ENCODE measurements at regions not wholly inside any gene's neighbourhood (a gene's known extent, or its start where the extent isn't known, plus 50 kb on each side); places are given as distances from the start of the nearest gene placed in this dataset.
A peak's percentile ranks its signal among the peaks of the same experiment; 100 is the strongest.

DNA sequence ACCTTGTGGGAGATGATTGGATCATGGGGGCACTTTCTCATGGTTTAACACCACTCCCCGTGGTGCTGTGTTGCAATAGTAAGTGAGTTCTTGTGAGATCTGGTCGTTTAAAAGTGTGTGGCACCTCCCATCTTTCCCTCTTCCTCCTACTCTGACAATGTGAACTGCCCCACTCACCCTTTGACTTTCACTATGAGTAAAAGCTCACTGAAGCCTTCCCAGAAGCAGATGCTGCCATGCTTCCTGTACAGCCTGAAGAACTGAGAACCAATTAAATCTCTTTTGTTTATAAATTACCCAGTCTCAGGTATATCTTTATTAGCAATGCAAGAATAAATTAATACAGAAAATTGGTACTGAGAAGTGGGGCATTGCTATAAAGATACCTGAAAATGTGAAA, 509.6 kb upstream of the CT83 start:
- H3K9me3 ChIP-seq (ENCODE audit: insufficient read depth, low read depth, low read length): no peaks in the 10 kb centered on the region
- H3K4ac ChIP-seq (ENCODE audit: low read depth, low read length): no peak overlapping the region
- whole genome bisulfite sequencing (ENCODE audit: extremely low coverage, insufficient coverage, insufficient read length): no CpG with 5 or more reads among the region's 2 CpGs
- H3K9ac ChIP-seq (ENCODE audit: low read length): no peak overlapping the region
- H2AK5ac ChIP-seq (ENCODE audit: low read length): no peak overlapping the region
- H3K4me1 ChIP-seq (ENCODE audit: control insufficient read depth in 1 of 2, insufficient read depth in 2 of 2, low read length in 2 of 2): no peaks in the 10 kb centered on the region
- H3K14ac ChIP-seq (ENCODE audit: low read length): no peak overlapping the region
- H3K36me3 ChIP-seq (ENCODE audit: control insufficient read depth in 1 of 2, insufficient read depth in 2 of 2, low read length in 2 of 2): no peaks in the 10 kb centered on the region
- H3K79me2 ChIP-seq (ENCODE audit: control insufficient read depth, insufficient read depth, low read length, poor library complexity): no peaks in the 10 kb centered on the region
- H4K12ac ChIP-seq (ENCODE audit: low read depth, low read length): no peak overlapping the region
- H2BK5ac ChIP-seq (ENCODE audit: low read depth, low read length, poor library complexity): no peak overlapping the region
- no peak overlapping the region for H2BK12ac ChIP-seq (ENCODE audit: low read length)
- H3K4me3 ChIP-seq (ENCODE audit: low read depth, low read length): no peak overlapping the region
- H3K18ac ChIP-seq (ENCODE audit: low read length): no peak overlapping the region
- no peak overlapping the region for H2BK120ac ChIP-seq (ENCODE audit: insufficient read depth, low read length, poor library complexity)
- H2AFZ ChIP-seq (ENCODE audit: insufficient read depth, low read length, poor library complexity): no peak overlapping the region
- DNase-seq: no peak
- no peak overlapping the region for H4K91ac ChIP-seq (ENCODE audit: low read depth, low read length)
- H3K23ac ChIP-seq (ENCODE audit: low read length): no peak overlapping the region
- no peak overlapping the region for H3K27ac ChIP-seq (ENCODE audit: low read depth, low read length)
- H3K4me2 ChIP-seq (ENCODE audit: low read length): no peak overlapping the region
- no peak overlapping the region for H4K8ac ChIP-seq (ENCODE audit: low read depth, low read length)
- no peaks in the 10 kb centered on the region for H3K27me3 ChIP-seq (ENCODE audit: insufficient read depth, low read length)
- no peaks in the 10 kb centered on the region for H3K79me1 ChIP-seq (ENCODE audit: low read length)

- H3K4ac ChIP-seq (ENCODE audit: low read depth, low read length): no peak overlapping the region
- no peak overlapping the region for H3K27ac ChIP-seq (ENCODE audit: low read depth, low read length)
- H3K4me3 ChIP-seq (ENCODE audit: low read depth, low read length): no peak overlapping the region
- H3K79me1 ChIP-seq (ENCODE audit: low read length): no peaks in the 10 kb centered on the region
- no peak overlapping the region for H3K4me2 ChIP-seq (ENCODE audit: low read length)
- H3K4me1 ChIP-seq (ENCODE audit: control insufficient read depth in 1 of 2, insufficient read depth in 2 of 2, low read length in 2 of 2): no peaks in the 10 kb centered on the region
- no peaks in the 10 kb centered on the region for H3K9me3 ChIP-seq (ENCODE audit: insufficient read depth, low read depth, low read length)
- no peaks in the 10 kb centered on the region for H3K27me3 ChIP-seq (ENCODE audit: insufficient read depth, low read length)
- H3K23ac ChIP-seq (ENCODE audit: low read length): no peak overlapping the region
- no peak overlapping the region for H4K91ac ChIP-seq (ENCODE audit: low read depth, low read length)
- peak in 1 of 2 donors; percentile 29 for DNase-seq
- H4K12ac ChIP-seq (ENCODE audit: low read depth, low read length): no peak overlapping the region
- no peak overlapping the region for H2AK5ac ChIP-seq (ENCODE audit: low read length)
- H3K36me3 ChIP-seq (ENCODE audit: control insufficient read depth in 1 of 2, insufficient read depth in 2 of 2, low read length in 2 of 2): no peaks in the 10 kb centered on the region
- H4K8ac ChIP-seq (ENCODE audit: low read depth, low read length): peak overlapping the region; percentile 10
- no CpG with 5 or more reads among the region's 7 CpGs for WGBS (ENCODE audit: extremely low coverage, insufficient coverage, insufficient read length)
- no peak overlapping the region for H2BK5ac ChIP-seq (ENCODE audit: low read depth, low read length, poor library complexity)
- H3K18ac ChIP-seq (ENCODE audit: low read length): no peak overlapping the region
- no peak overlapping the region for H3K14ac ChIP-seq (ENCODE audit: low read length)
- H2BK12ac ChIP-seq (ENCODE audit: low read length): no peak overlapping the region
- H3K79me2 ChIP-seq (ENCODE audit: control insufficient read depth, insufficient read depth, low read length, poor library complexity): no peaks in the 10 kb centered on the region
- H3K9ac ChIP-seq (ENCODE audit: low read length): no peak overlapping the region
- no peak overlapping the region for H2BK120ac ChIP-seq (ENCODE audit: insufficient read depth, low read length, poor library complexity)
- H2AFZ ChIP-seq (ENCODE audit: insufficient read depth, low read length, poor library complexity): no peak overlapping the region
Measured at GRCh38 chrX:116961872-116962582, 499.3 kb upstream of the CT83 start.

- Histone ChIP-seq H2BK5ac (ENCODE audit: low read depth, low read length, poor library complexity) (no peak overlapping the region), H2BK120ac (ENCODE audit: insufficient read depth, low read length, poor library complexity) (no peak overlapping the region), H4K12ac (ENCODE audit: low read depth, low read length) (no peak overlapping the region), H3K18ac (ENCODE audit: low read length) (no peak overlapping the region), H3K79me2 (ENCODE audit: control insufficient read depth, insufficient read depth, low read length, poor library complexity) (no peaks in the 10 kb centered on the region), H3K36me3 (ENCODE audit: control insufficient read depth in 1 of 2, insufficient read depth in 2 of 2, low read length in 2 of 2) (no peaks in the 10 kb centered on the region), H3K4me1 (ENCODE audit: control insufficient read depth in 1 of 2, insufficient read depth in 2 of 2, low read length in 2 of 2) (no peaks in the 10 kb centered on the region), H3K4me2 (ENCODE audit: low read length) (no peak overlapping the region), H4K91ac (ENCODE audit: low read depth, low read length) (no peak overlapping the region), H3K79me1 (ENCODE audit: low read length) (no peaks in the 10 kb centered on the region), H3K14ac (ENCODE audit: low read length) (no peak overlapping the region), H3K4me3 (ENCODE audit: low read depth, low read length) (no peak overlapping the region), H3K27ac (ENCODE audit: low read depth, low read length) (no peak overlapping the region), H3K27me3 (ENCODE audit: insufficient read depth, low read length) (no peaks in the 10 kb centered on the region), H3K9me3 (ENCODE audit: insufficient read depth, low read depth, low read length) (no peaks in the 10 kb centered on the region), H2BK12ac (ENCODE audit: low read length) (no peak overlapping the region), H3K4ac (ENCODE audit: low read depth, low read length) (no peak overlapping the region), H3K9ac (ENCODE audit: low read length) (no peak overlapping the region), H2AK5ac (ENCODE audit: low read length) (no peak overlapping the region), H4K8ac (ENCODE audit: low read depth, low read length) (no peak overlapping the region), H2AFZ (ENCODE audit: insufficient read depth, low read length, poor library complexity) (no peak overlapping the region), H3K23ac (ENCODE audit: low read length) (no peak overlapping the region)
- no CpG with 5 or more reads among the region's 6 CpGs for WGBS (ENCODE audit: extremely low coverage, insufficient coverage, insufficient read length)
- DNase-seq: no peak
Measured at GRCh38 chrX:116930311-116930710, 467.5 kb upstream of the CT83 start.

- no peak overlapping the region for H3K18ac ChIP-seq (ENCODE audit: low read length)
Measured at GRCh38 chrX:116897526-116897925, 434.8 kb upstream of the CT83 start.

More at GRCh38 chrX:116897526-116897925, 434.8 kb upstream of the CT83 start:
- Histone ChIP-seq H2AFZ (ENCODE audit: insufficient read depth, low read length, poor library complexity) (no peak overlapping the region), H3K27me3 (ENCODE audit: insufficient read depth, low read length) (no peaks in the 10 kb centered on the region), H3K79me1 (ENCODE audit: low read length) (no peaks in the 10 kb centered on the region), H4K8ac (ENCODE audit: low read depth, low read length) (no peak overlapping the region), H3K14ac (ENCODE audit: low read length) (no peak overlapping the region), H4K12ac (ENCODE audit: low read depth, low read length) (no peak overlapping the region), H3K23ac (ENCODE audit: low read length) (no peak overlapping the region), H4K91ac (ENCODE audit: low read depth, low read length) (no peak overlapping the region), H3K4me1 (ENCODE audit: control insufficient read depth in 1 of 2, insufficient read depth in 2 of 2, low read length in 2 of 2) (no peaks in the 10 kb centered on the region), H2BK5ac (ENCODE audit: low read depth, low read length, poor library complexity) (no peak overlapping the region), H3K79me2 (ENCODE audit: control insufficient read depth, insufficient read depth, low read length, poor library complexity) (no peaks in the 10 kb centered on the region), H3K4me3 (ENCODE audit: low read depth, low read length) (no peak overlapping the region), H2BK120ac (ENCODE audit: insufficient read depth, low read length, poor library complexity) (no peak overlapping the region), H3K4me2 (ENCODE audit: low read length) (no peak overlapping the region), H2BK12ac (ENCODE audit: low read length) (no peak overlapping the region), H3K36me3 (ENCODE audit: control insufficient read depth in 1 of 2, insufficient read depth in 2 of 2, low read length in 2 of 2) (no peaks in the 10 kb centered on the region), H3K9ac (ENCODE audit: low read length) (no peak overlapping the region), H3K4ac (ENCODE audit: low read depth, low read length) (no peak overlapping the region), H3K9me3 (ENCODE audit: insufficient read depth, low read depth, low read length) (no peaks in the 10 kb centered on the region), H3K27ac (ENCODE audit: low read depth, low read length) (no peak overlapping the region), H2AK5ac (ENCODE audit: low read length) (no peak overlapping the region)
- DNase-seq: no peak
